Suppressor macrophage (primary cell): ENCODE measurements at regions not wholly inside any gene's neighbourhood (a gene's known extent, or its start where the extent isn't known, plus 50 kb on each side); places are given as distances from the start of the nearest gene placed in this dataset.
"Not testable (repeated sequence)": the region's sequence is repeated elsewhere in the genome, so short reads cannot be mapped to it uniquely, and the experiment has no call there.

ENCODE experiments used
- DNase-seq, 4 experiments: peaks; one replicate each; pipeline ENCODE4 v3.0.0-alpha.2; 2020 to 2022

DNA sequence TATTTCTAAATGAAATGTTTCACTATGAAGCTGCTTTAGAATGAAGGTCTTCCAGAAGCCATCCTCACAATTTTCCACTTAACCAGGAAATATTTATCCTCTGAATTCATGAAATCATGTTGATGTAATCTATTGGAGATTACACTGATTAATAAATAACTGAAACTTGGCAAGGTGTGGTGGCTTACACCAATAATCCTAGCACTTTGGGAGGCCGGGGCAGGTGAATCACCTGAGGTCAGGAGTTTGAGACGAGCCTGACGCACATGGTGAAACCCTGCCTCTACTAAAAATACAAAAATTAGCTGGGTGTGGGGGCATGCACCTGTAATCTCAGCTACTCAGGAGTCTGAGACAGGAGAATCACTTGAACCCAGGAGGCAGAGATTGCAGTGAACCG, 73.8 kb upstream of the DAPK1 start:
- not testable (repeated sequence) for DNase-seq

DNA sequence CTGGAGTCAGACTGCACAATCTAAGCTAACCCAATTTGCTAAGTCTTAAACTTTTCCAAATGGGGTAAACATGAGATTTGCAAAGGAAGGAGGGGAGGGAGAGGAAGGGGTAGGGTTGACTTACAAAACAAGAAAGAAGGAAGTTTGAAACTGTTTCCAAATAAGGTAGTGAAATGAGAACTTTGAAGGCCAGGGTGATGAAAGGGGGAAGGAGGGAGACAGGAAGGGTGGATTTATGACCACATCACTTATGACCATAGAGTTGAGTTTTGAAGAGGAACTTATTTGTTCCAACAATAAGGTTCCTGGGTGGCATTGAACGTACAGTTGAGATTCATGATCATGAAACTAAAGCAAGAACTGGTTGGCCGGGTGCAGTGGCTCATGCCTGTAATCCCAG, 72.5 kb upstream of the DAPK1 start:
- DNase-seq, result peak; percentile 42 to 82 (median 68)

DNA sequence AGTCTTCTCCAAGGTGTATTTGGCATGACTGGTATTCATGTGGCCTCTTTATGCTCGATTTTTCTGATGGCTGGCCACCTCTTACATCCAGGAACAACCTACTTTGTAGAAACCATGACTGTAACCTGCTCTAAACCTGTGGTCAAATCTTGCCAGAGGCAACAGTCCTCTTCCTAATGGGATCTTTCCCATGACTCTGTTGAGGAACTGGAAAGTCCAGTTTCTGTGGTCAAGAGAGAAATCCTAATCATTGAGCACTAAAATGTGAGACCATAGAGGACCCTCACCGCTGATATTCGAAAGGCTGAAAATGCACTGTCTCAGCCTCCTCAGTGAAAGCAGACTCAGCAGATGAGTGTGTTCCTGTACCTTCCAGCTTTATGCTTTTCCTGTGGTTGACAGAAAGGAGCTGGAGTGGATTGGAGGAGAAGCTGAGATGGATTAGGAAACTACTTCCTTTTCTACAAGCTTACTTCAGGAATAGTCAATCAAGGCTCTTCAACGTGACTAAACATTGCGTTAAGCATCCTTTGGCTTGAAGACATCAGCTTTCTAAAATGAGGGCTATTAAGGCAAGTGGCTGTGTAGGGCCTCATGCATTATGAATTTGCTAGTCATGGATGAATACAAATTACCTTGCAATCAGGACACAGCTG, 69.7 kb upstream of the DAPK1 start:
- peak in 1 of 4 experiments; percentile 19 for DNase-seq

DNA sequence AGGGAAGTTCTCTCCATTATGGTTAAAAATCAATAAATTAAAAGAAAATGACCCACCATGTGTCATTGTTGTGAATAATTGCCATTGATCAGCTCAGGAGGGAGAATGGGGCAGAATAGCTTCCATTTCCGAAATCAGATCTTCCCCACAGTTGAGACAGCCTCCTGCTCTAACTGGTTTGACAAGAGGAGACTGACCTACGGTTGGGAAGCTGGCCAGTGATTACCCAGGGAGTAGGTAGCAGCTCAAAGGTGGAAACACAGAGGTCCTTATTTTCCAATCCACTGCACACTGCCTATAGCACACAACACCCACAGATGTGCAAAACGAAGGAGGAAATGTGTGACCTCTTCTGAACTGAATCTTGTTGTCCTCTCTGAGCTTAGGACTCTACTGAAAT, 69.0 kb upstream of the DAPK1 start:
- no peak for DNase-seq

DNA sequence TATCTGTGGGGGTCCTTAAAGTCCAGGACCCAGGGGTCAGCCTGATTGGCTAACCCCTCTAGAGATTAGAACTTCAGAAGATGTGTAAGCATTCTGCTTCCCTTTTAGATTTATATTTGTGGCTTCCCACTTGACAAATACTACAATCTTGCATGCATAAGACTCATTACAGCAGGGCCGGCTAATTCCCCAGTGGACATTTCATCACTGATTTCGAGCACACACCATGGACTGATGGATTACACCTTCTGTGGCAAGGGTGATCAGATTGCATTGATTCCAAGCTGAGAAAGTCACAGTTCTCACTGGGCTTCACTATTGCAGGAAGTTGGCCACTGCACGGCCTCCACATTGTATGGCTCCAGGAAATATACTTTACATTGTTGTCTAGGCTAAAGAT, 65.8 kb upstream of the DAPK1 start:
- no peak for DNase-seq

DNA sequence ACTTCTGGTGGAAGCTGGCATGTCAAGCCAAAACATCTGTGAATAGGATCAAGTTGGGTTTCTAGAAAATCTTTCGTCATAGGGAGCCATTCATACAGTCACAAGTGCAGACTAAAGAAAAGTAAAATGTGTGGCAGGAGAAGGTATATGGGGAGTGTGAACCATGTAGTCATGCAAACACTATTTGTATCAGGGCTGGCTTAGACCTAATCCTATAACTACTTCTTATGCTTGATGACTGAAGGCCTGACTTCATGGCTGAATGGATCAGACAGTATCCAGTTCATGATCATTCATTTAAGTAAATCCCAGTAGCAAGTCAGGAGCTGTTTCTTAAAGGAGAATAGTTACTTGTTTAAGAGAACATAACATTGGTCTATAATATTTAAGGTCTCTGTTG, 63.8 kb upstream of the DAPK1 start:
- no peak for DNase-seq

DNA sequence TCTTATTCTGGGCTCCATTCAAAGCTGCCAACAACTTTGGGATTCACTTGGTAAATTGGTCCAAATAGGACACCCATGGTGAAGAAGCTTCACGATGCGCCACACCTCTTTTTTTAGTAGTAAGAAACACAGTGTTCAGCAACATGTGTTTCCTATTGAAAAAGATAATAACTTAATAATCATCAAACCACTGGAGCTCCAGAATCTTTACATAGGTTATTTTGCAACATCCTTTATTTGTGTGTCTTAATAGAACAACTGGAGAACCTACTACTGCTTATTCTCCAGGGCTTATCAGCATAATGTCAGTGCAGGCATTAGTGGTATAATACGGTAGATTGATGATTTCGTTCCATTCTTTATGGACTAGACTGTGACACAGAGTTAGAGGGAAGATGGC, 63.3 kb upstream of the DAPK1 start:
- no peak for DNase-seq

DNA sequence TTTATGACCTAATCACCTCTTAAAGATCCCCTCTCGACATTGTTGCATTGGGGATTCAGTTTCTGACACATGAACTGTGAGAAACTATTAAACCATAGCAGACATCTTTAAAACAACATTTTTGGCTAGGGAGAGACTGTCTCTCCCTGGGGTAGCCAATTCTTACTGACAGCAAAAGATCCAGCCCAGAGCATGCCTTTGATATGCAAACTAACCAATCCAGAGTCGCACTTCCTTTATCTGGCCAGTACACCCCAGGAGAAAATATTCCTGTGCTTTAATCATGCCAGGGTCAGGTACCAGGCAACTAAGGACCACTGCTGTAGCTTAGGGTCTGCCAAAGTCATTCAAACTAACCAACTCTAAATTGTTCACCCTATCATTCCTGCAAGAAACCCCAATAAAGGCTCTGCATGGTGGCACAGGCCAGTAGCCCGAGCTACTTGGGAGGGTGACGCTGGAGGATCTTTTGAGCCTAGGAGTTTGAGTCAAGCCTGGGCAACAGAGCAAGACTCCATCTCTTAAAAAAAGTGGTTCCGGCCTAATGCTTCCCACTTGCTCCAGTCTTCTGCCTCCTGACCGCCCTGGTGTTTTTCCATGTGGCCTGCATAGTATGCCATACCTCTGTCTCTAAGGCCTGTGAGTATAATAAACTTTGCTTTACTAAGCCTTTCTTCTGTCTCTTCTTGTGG, 62.3 kb upstream of the DAPK1 start:
- DNase-seq, result peak in 1 of 4 experiments; percentile 17

DNA sequence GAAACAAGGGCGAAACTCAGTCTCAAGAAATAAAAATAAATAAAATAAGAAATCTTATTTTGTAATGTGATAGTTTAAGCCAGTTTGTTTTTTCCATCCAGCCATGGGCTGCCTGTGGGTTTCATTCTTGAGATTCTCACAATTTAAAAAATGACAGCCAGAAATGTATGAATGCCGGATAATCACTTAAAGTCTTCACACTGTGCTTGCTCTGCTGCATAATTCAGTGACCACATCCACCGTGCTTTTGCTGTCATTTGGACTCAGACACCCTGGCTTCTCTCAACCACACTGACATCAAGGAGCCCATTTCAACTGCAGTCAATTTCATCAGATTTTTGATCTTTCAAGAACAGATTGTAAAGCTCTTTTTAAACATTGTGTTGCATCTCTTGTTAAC, 61.0 kb upstream of the DAPK1 start:
- DNase-seq, result no peak

DNA sequence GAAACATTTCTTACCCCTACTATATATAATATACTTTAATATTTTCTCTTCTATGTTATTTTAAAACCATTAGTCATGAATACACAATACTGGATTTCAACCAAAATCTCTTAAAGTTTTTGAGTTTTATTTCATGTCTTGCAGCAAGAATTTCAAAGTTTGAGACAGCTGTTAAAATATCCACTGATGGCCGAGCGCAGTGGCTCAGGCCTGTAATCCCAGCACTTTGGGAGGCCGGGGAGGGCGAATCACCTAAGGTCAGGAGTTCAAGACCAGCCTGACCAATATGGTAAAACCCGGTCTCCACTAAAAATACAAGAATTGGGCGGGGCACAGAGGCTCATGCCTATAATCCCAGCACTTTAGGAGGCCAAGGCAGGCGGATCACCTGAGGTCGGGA, 59.7 kb upstream of the DAPK1 start:
- DNase-seq, result no peak

DNA sequence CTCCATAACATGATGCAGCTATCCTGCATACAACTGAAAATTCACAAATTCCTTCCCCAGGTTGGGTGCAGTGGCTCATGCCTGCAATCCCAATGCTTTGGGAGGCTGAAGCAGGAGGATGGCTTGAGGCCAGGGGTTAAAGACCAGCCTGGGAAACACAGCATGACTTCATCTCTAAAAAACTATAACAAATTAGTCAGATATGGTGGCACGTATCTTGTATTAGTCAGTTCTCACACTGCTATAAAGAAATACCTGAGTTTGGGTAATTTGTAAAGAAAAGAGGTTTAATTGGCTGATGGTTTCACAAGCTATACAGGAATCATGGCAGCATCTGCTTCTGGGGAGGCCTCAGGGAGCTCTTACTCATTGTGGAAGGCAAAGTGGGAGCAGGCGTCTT, 56.4 kb upstream of the DAPK1 start:
- DNase-seq, result no peak

DNA sequence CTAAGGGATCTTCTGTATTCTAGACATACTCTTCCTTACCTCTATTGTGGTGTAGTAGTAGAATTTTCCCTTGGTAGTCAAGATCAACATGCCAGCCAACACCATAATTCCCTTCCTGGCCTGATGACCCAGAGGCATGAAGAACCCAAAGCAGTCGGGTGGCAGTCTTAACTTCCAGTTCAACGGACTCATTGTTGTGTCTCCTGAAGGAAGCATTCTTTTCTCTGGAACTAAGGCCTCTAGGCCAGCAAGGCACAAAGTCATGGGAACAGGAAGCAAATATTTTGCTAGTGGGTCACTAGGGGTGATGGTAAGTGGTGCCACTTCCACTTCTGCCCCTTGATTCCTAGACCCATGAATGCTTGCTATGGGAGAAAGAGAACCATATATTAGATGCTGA, 55.2 kb upstream of the DAPK1 start:
- peak in 3 of 4 experiments; percentile 17 to 41 (median 32) for DNase-seq

DNA sequence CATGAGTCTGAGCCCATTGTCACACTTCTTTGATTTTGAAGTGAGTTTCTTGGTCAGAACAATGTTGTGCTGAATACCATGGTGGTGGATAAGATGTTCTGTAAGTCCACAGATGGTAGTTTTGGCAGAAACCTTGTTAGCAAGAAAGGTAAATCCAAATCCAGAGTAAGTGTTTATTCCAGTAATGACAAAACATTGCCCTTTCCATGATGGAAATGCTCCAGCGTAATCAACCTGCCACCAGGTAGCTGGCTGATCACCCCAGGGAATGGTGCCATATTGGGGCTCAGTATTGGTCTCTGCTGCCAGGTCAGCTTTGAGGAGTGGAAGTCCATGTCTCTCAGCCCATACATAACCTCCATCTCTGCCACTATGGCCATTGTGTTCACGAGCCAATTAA, 54.7 kb upstream of the DAPK1 start:
- DNase-seq, result no peak

DNA sequence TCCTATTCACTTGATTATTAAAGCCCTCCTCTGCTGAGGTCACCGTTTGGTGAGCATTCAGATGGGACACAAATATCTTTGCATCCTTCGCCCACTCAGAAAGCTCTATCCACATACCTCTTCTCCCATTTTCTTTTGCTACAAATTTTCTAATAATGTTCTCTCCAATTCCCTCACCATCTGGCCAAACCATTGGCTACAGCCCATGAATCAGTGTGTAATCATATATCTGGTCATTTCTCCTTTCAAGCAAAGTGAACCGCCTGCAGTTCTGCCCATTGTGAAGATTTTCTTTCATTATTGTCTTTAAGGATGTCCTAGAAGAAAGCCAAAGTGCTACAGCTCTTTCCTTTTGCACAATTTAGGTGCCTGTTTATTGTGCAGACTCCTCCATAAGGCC, 54.2 kb upstream of the DAPK1 start:
- DNase-seq, result no peak

DNA sequence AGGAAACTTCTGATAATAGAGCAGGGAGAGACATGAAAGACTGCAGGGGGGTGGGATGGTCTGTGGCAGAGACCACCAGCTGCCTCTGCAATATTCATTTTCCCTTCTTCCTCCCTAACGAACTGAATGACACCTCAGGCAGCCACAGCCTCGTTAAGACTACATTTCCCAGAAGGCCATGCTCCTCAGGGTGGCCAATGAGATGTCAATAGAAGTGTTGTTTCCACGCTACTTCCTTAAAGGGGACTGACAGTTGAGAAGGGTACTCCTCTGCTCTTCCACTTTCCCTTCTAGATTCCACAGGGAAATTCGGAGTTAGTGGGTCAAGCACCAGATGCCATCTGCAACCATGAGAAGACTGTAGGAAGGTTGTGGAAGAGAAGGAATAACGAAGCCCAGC, 52.0 kb upstream of the DAPK1 start:
- DNase-seq, result peak; percentile 61 to 79 (median 70)

DNA sequence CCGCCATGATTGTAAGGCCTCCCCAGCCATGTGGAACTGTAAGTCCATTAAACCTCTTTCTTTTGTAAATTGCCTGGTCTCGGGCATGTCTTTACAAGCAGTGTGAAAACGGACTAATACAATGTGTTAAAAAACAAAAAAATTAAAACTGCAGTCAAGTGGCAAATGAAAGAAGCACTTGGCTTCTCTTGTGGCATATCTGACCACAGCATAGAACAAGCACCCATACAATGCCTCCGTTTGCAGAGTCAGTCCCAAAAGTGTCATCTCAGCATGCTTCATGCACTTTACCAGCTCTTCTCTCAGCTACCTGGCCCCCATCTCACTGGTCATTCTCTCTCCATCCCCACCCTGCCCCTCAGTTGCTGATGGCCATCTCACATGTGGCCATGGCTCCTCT, 51.1 kb upstream of the DAPK1 start:
- no peak for DNase-seq

DNA sequence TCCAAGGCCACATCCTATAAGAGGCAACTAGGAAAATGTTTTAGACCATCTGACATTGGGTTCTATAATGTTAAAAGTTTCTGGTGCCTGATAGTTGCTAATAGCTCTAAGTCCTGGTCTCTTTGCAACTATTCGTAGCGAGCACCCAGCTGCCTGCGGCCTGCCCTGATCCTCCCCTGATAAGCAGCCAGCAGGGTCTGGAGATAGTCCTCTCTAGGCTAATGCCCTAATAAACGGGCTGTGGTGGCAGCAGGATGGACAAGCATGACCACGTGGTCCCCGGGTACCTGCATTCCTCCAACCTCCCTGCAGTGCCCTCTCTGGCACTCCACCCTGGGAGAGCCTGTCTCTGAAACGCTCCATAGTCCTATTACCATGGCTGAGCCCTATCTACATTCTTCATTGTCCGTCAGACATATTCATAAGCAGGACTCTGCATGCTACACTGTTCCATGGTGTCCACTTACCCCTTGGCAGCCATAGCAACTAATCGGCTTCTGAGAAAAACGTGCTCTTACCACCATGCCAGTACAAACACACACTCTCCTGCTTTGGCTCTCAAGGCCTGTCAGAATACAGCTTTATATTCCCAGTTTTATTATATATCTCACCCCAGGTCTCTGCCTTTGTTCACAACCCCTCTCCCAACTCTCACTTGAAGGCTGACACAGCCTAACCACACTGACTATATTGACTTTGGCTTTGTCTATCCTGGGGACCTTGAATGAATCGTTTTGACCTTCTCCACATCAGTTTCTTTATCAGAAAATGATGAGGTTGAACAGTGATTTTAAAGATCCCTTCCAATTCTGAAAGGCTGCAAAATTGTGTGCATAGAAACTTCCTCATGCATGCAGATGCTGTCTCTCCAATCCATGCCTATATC, 49.9 kb upstream of the DAPK1 start:
- no peak for DNase-seq
